Uterus (tissue), 2 donors: ENCODE measurements at regions not wholly inside any gene's neighbourhood (a gene's known extent, or its start where the extent isn't known, plus 50 kb on each side); places are given as distances from the start of the nearest gene placed in this dataset.

ENCODE experiments used
- CTCF ChIP-seq, 4 experiments: fragments of 200-600 bp in 2 of 4; fragments of 450-650 bp in 2 of 4; sonication (generic) in 2 of 4; IDR thresholded peaks; one replicate each; pipeline ENCODE4 v1.5.1; 2016 to 2019; ENCODE audit warnings: antibody characterized with exemption in 4 of 4, mild to moderate bottlenecking in 2 of 4, moderate library complexity in 1 of 4
- POLR2A ChIP-seq, 2 donors: fragments of 450-650 bp; IDR thresholded peaks; one replicate each; pipeline ENCODE4 v1.6.1; 2016; ENCODE audit warnings: antibody characterized with exemption in 2 of 2, mild to moderate bottlenecking in 1 of 2, moderate library complexity in 1 of 2

GRCh38 chr11:10379022-10379421 lies 74.1 kb downstream of the ADM start:
- TF ChIP-seq CTCF (IDR thresholded peaks at IDR 0.05) (no peak), POLR2A (IDR thresholded peaks at IDR 0.05) (no peak)
